Keratinocyte (primary cell): ENCODE measurements at regions not wholly inside any gene's neighbourhood (a gene's known extent, or its start where the extent isn't known, plus 50 kb on each side); places are given as distances from the start of the nearest gene placed in this dataset.
"Not testable (repeated sequence)": the region's sequence is repeated elsewhere in the genome, so short reads cannot be mapped to it uniquely, and the experiment has no call there.

ENCODE experiments used
- CTCF ChIP-seq, 3 experiments: IDR thresholded peaks in 1 of 3; conservative IDR thresholded peaks in 1 of 3; optimal IDR thresholded peaks in 1 of 3; 2 replicates in 2 of 3; 3 replicates in 1 of 3; pipeline versions ENCODE3 to v1.5.1; 2011; ENCODE audit warnings: low read length in 3 of 3, mild to moderate bottlenecking in 3 of 3, moderate library complexity in 2 of 3, control low read depth in 1 of 3, inconsistent platforms in 1 of 3; ENCODE audit not compliant: insufficient read depth in 2 of 3; ENCODE audit errors: extremely low read depth in 1 of 3
- EZH2 ChIP-seq: IDR thresholded peaks from one replicate; pipeline ENCODE4 v1.6.1; 2012; ENCODE audit warnings: inconsistent platforms, mild to moderate bottlenecking, low read length, moderate library complexity

- TF ChIP-seq CTCF (optimal IDR thresholded peaks at IDR 0.05 in 1 of 3, IDR thresholded peaks at IDR 0.05 in 1 of 3, conservative IDR thresholded peaks at IDR 0.05 in 1 of 3; ENCODE audit: extremely low read depth in 1 of 3, insufficient read depth in 2 of 3, low read length in 3 of 3); EZH2: not testable (repeated sequence)
These were observed 78.6 kb upstream of the LRPAP1 start for GRCh38 chr4:3610851-3611250.
